ENCODE measurements at regions not wholly inside any gene's neighbourhood (a gene's known extent, or its start where the extent isn't known, plus 50 kb on each side); places are given as distances from the start of the nearest gene placed in this dataset.

GRCh38 chr5:58357121-58357520, 102.8 kb downstream of the PLK2 start:
- TF ChIP-seq NRF1 (IDR thresholded peaks at IDR 0.05; ENCODE audit: low read depth, low read length) (no peak), CTCF (IDR thresholded peaks at IDR 0.05) (no peak)
